ENCODE measurements at regions not wholly inside any gene's neighbourhood (a gene's known extent, or its start where the extent isn't known, plus 50 kb on each side); places are given as distances from the start of the nearest gene placed in this dataset.

DNA sequence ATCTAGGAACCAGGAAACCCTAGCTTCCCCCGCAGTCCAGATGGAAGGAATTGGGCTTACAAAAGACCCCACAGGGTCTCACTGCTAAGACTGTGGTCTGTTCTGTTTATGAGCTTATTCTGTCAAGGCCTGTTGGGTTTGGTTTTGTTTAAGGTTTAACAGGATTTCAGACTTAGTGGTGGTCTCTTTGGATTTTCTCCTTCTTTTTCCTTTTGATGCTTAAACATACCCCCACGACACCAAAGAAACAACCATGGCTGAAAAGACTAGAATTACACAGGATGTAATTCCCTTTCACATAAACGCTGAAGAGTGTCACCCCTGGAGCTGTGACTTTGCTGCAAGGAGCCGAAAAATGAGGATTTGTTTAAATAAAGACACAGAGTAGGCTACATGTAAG is 408.6 kb downstream of the PREX1 start:
- Mint-ChIP-seq H3K9me3 (no peaks in the 10 kb centered on the region), H3K4me3 (no peak overlapping the region), H3K36me3 (ENCODE audit: low read depth) (no peaks in the 10 kb centered on the region), H3K27me3 (ENCODE audit: low read depth) (peaks cover 6% of the 10 kb centered on the region), H3K4me1 (peaks cover 15% of the 10 kb centered on the region), H3K27ac (ENCODE audit: unreplicated experiment) (no peak overlapping the region)
- no peak for TF ChIP-seq CTCF (conservative IDR thresholded peaks at IDR 0.05)
- DNase-seq (ENCODE audit: low read depth, low spot score), result no peak

- no peak for TF ChIP-seq CTCF (conservative IDR thresholded peaks at IDR 0.05)
- Mint-ChIP-seq H3K36me3 (ENCODE audit: low read depth) (no peaks in the 10 kb centered on the region), H3K9me3 (no peaks in the 10 kb centered on the region), H3K4me3 (no peak overlapping the region), H3K4me1 (peaks cover 15% of the 10 kb centered on the region), H3K27me3 (ENCODE audit: low read depth) (peaks cover 6% of the 10 kb centered on the region), H3K27ac (ENCODE audit: unreplicated experiment) (no peak overlapping the region)
- no peak for DNase-seq (ENCODE audit: low read depth, low spot score)
Observed at GRCh38 chr20:48416002-48416401, 411.8 kb downstream of the PREX1 start.

DNA sequence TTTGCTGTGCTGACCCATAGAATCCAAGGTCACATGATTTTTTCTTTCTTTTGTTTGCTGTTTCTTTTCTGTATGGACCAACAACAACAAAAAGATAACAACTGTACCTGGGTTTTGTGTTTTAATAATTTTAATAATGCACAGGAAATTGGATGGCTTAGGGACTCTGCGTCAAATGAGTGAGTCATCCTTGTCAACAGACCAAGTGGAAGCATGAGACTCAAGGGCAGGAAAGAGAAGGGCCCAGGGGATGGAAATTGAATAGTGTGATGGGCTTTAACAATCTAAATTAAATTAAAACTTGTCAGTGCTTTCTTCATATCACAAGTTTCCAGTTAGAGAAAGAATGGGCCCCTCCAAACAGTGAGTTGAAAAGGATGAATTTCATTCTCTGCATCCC is 413.0 kb downstream of the PREX1 start:
- no peak overlapping the region for H3K27ac Mint-ChIP-seq (ENCODE audit: unreplicated experiment)
- H3K27me3 Mint-ChIP-seq (ENCODE audit: low read depth), result peaks cover 6% of the 10 kb centered on the region
- H3K9me3 Mint-ChIP-seq, result no peaks in the 10 kb centered on the region
- no peak for TF ChIP-seq CTCF (conservative IDR thresholded peaks at IDR 0.05)
- no peaks in the 10 kb centered on the region for H3K36me3 Mint-ChIP-seq (ENCODE audit: low read depth)
- no peak for DNase-seq (ENCODE audit: low read depth, low spot score)
- no peak overlapping the region for H3K4me3 Mint-ChIP-seq
- peaks cover 18% of the 10 kb centered on the region for H3K4me1 Mint-ChIP-seq

GRCh38 chr20:48411919-48412522 is 415.8 kb downstream of the PREX1 start:
- TF ChIP-seq CTCF (conservative IDR thresholded peaks at IDR 0.05), result no peak
- Mint-ChIP-seq H3K4me1 (peaks cover 23% of the 10 kb centered on the region), H3K4me3 (no peak overlapping the region), H3K9me3 (peaks cover 3% of the 10 kb centered on the region), H3K36me3 (ENCODE audit: low read depth) (no peaks in the 10 kb centered on the region), H3K27me3 (ENCODE audit: low read depth) (peaks cover 4% of the 10 kb centered on the region), H3K27ac (ENCODE audit: unreplicated experiment) (no peak overlapping the region)
- no peak for DNase-seq (ENCODE audit: low read depth, low spot score)

GRCh38 chr20:48411245-48411644 is 416.6 kb downstream of the PREX1 start:
- Mint-ChIP-seq H3K4me1 (peaks cover 30% of the 10 kb centered on the region), H3K4me3 (no peak overlapping the region), H3K36me3 (ENCODE audit: low read depth) (no peaks in the 10 kb centered on the region), H3K9me3 (peaks cover 3% of the 10 kb centered on the region), H3K27ac (ENCODE audit: unreplicated experiment) (no peak overlapping the region), H3K27me3 (ENCODE audit: low read depth) (no peaks in the 10 kb centered on the region)
- no peak for TF ChIP-seq CTCF (conservative IDR thresholded peaks at IDR 0.05)
- no peak for DNase-seq (ENCODE audit: low read depth, low spot score)
